Endothelial cell of umbilical vein (primary cell): ENCODE measurements at regions not wholly inside any gene's neighbourhood (a gene's known extent, or its start where the extent isn't known, plus 50 kb on each side); places are given as distances from the start of the nearest gene placed in this dataset.

ENCODE experiments used
- BruUV-seq: library from RNA; stranded (reverse); fragments of 400-500 nt; replicated peaks from 2 replicates; lab custom pipeline; 2021; lab: Mats Ljungman, UMichigan
- CTCF ChIA-PET: fragments of 300-600, 350-600 bp; sonication (Branson Sonifier 250); formaldehyde crosslinking; loops from one replicate; lab custom pipeline; 2021; ENCODE audit warnings: antibody characterized with exemption, inconsistent platforms; lab: Charles Lee
- POLR2A ChIA-PET: fragments of 300-600, 350-600 bp; sonication (Branson Sonifier 250); formaldehyde crosslinking; loops from one replicate; lab custom pipeline; 2021; ENCODE audit warnings: antibody characterized with exemption, inconsistent platforms; lab: Charles Lee
- DNase-seq: peaks from one replicate; pipeline ENCODE4 v3.0.0-alpha.2; 2011; ENCODE audit warnings: low read depth, low spot score
- FAIRE-seq: peaks from 2 replicates; lab custom pipeline; 2011; peaks lifted over from hg19 to GRCh38; lab: Jason Lieb, UNC
- H2AFZ ChIP-seq: 2 replicates; pipeline ENCODE4 v1.6.0; 2012; ENCODE audit warnings: low read depth, low read length, control low read depth, inconsistent platforms
- H3K27ac ChIP-seq: 2 replicates; pipeline ENCODE4 v1.5.1; 2011; ENCODE audit warnings: low read depth, mild to moderate bottlenecking, control low read depth, low read length, moderate library complexity; ENCODE audit not compliant: insufficient read depth
- H3K27me3 ChIP-seq, 2 experiments: 2 replicates each; pipeline versions ENCODE4 v1.6.0 to v1.6.1; 2011; ENCODE audit warnings: low read length in 2 of 2, mixed read lengths in 1 of 2; ENCODE audit not compliant: control insufficient read depth in 2 of 2, insufficient read depth in 2 of 2
- H3K36me3 ChIP-seq, 2 experiments: 2 replicates in 1 of 2; 3 replicates in 1 of 2; pipeline ENCODE4 v1.5.1; 2011; ENCODE audit warnings: low read length in 2 of 2, mild to moderate bottlenecking in 1 of 2, moderate library complexity in 1 of 2; ENCODE audit not compliant: control insufficient read depth in 2 of 2, insufficient read depth in 2 of 2; ENCODE audit errors: extremely low read depth in 1 of 2
- H3K4me1 ChIP-seq: 3 replicates; pipeline ENCODE4 v1.5.1; 2011; ENCODE audit warnings: mild to moderate bottlenecking, low read length; ENCODE audit not compliant: control insufficient read depth, insufficient read depth; ENCODE audit errors: extremely low read depth
- H3K4me2 ChIP-seq: 2 replicates; pipeline ENCODE4 v1.6.1; 2011; ENCODE audit warnings: low read length, control low read depth, mixed read lengths; ENCODE audit not compliant: insufficient read depth
- H3K4me3 ChIP-seq, 3 experiments: fragments of 200-600 bp in 1 of 3; sonication (generic), shearing (Covaris generic) in 1 of 3; replicated peaks in 1 of 3; 2 replicates each; pipeline ENCODE4 v1.5.1; 2011 to 2016; ENCODE audit warnings: control low read depth in 3 of 3, low read length in 3 of 3, mild to moderate bottlenecking in 2 of 3, inconsistent platforms in 1 of 3, low read depth in 1 of 3, moderate library complexity in 1 of 3; ENCODE audit not compliant: insufficient read depth in 1 of 3
- H3K79me2 ChIP-seq: 2 replicates; pipeline ENCODE4 v1.6.0; 2012; ENCODE audit warnings: low read length, inconsistent platforms; ENCODE audit not compliant: control insufficient read depth, insufficient read depth
- H3K9ac ChIP-seq: replicated peaks from 2 replicates; pipeline ENCODE3; 2011; ENCODE audit warnings: low read length, control low read depth; ENCODE audit not compliant: insufficient read depth; ENCODE audit errors: extremely low read depth
- H3K9me1 ChIP-seq: replicated peaks from 3 replicates; pipeline ENCODE4 v1.6.0; 2011; ENCODE audit warnings: mild to moderate bottlenecking, low read length; ENCODE audit not compliant: control insufficient read depth, insufficient read depth; ENCODE audit errors: extremely low read depth
- H3K9me3 ChIP-seq: replicated peaks from 2 replicates; pipeline ENCODE4 v1.5.1; 2012; ENCODE audit warnings: low read length, inconsistent platforms; ENCODE audit not compliant: control insufficient read depth, insufficient read depth
- H4K20me1 ChIP-seq: replicated peaks from 2 replicates; pipeline ENCODE3; 2011; ENCODE audit warnings: mild to moderate bottlenecking, low read length; ENCODE audit not compliant: control insufficient read depth, insufficient read depth; ENCODE audit errors: extremely low read depth
- GATA2 ChIP-seq: IDR thresholded peaks from 2 replicates; pipeline ENCODE4 v1.7.0; 2011; ENCODE audit warnings: low read depth, mild to moderate bottlenecking, moderate library complexity, mixed read lengths, low read length; ENCODE audit not compliant: insufficient read length, insufficient read depth
- MAX ChIP-seq: IDR thresholded peaks from 2 replicates; pipeline ENCODE4 v1.6.1; 2011; ENCODE audit not compliant: insufficient read depth, insufficient read length
- MYC ChIP-seq: IDR thresholded peaks from one replicate; pipeline ENCODE4 v1.6.1; 2011; ENCODE audit warnings: mild to moderate bottlenecking, low read depth, low read length
- POLR2A ChIP-seq: IDR thresholded peaks from 2 replicates; pipeline ENCODE4 v1.6.1; 2012; ENCODE audit warnings: low read depth, mild to moderate bottlenecking, control low read depth, low read length
- POLR2AphosphoS5 ChIP-seq: IDR thresholded peaks from 2 replicates; pipeline ENCODE4 v1.6.1; 2012; ENCODE audit warnings: low read depth, mild to moderate bottlenecking, control low read depth, low read length, moderate library complexity; ENCODE audit not compliant: insufficient read depth
- dilution Hi-C: fragments of 300-500 bp; cut with MboI; formaldehyde crosslinking; loops from one replicate; pipeline ENCODE4 v1.15.0; 2019; ENCODE audit warnings: low sequenced_read_pairs; ENCODE audit not compliant: extremely low pct_ligation_motif_present
- intact Hi-C: fragments of 100-400 bp; cut with micrococcal nuclease; formaldehyde crosslinking; loops from one replicate; pipeline ENCODE4 v1.10.0; 2022
- TF ChIP-seq, protein P1 (sequence below), 2 donors: IDR thresholded peaks; 1 replicate in 1 of 2; 2 replicates in 1 of 2; pipeline ENCODE4 v1.5.1; 2011; ENCODE audit warnings: low read length in 2 of 2, mild to moderate bottlenecking in 2 of 2, moderate library complexity in 2 of 2, control low read depth in 1 of 2, inconsistent platforms in 1 of 2, low read depth in 1 of 2; ENCODE audit not compliant: insufficient read depth in 1 of 2; ENCODE audit errors: extremely low read depth in 1 of 2

- Histone ChIP-seq H4K20me1 (no peaks in the 10 kb centered on the region), H3K27me3 (no peaks in the 10 kb centered on the region), H3K79me2 (no peaks in the 10 kb centered on the region), H3K27ac (no peak overlapping the region), H3K36me3 (no peaks in the 10 kb centered on the region), H3K4me2 (no peak overlapping the region), H3K4me3 (no peak overlapping the region), H3K9me1 (no peaks in the 10 kb centered on the region), H3K4me1 (no peaks in the 10 kb centered on the region), H3K9me3 (no peaks in the 10 kb centered on the region), H2AFZ (no peak overlapping the region), H3K9ac (no peak overlapping the region)
- FAIRE-seq (no peak), DNase-seq (no peak)
- TF ChIP-seq MAX (no peak), MYC (no peak), POLR2AphosphoS5 (no peak), POLR2A (no peak), GATA2 (no peak)
- TF ChIP-seq, protein P1, sequence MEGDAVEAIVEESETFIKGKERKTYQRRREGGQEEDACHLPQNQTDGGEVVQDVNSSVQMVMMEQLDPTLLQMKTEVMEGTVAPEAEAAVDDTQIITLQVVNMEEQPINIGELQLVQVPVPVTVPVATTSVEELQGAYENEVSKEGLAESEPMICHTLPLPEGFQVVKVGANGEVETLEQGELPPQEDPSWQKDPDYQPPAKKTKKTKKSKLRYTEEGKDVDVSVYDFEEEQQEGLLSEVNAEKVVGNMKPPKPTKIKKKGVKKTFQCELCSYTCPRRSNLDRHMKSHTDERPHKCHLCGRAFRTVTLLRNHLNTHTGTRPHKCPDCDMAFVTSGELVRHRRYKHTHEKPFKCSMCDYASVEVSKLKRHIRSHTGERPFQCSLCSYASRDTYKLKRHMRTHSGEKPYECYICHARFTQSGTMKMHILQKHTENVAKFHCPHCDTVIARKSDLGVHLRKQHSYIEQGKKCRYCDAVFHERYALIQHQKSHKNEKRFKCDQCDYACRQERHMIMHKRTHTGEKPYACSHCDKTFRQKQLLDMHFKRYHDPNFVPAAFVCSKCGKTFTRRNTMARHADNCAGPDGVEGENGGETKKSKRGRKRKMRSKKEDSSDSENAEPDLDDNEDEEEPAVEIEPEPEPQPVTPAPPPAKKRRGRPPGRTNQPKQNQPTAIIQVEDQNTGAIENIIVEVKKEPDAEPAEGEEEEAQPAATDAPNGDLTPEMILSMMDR (IDR thresholded peaks at IDR 0.05; ENCODE audit: extremely low read depth in 1 of 2, insufficient read depth in 1 of 2, low read depth in 1 of 2, low read length in 2 of 2) = no peak
- BruUV-seq = no TSS peak
- dilution Hi-C loops = no loop called here
- POLR2A ChIA-PET = no interaction called here
- CTCF ChIA-PET = interaction anchor here (1.0 to 3.5 kb wide), 4 partner anchors 11 to 665 kb away, joined by 3 to 21 read pairs (median 7); partner anchors contain the start of gene INHBA
- intact Hi-C loops = no loop called here
Observed at GRCh38 chr7:41046776-41047175, 656.1 kb downstream of the INHBA start.
